Activated T-helper 9 cell treated with anti-CD3 and anti-CD28 coated beads, Interleukin-2, amount 50 U/mL, for 16 hours (primary cell): ENCODE measurements at regions not wholly inside any gene's neighbourhood (a gene's known extent, or its start where the extent isn't known, plus 50 kb on each side); places are given as distances from the start of the nearest gene placed in this dataset.
"Not testable (repeated sequence)": the region's sequence is repeated elsewhere in the genome, so short reads cannot be mapped to it uniquely, and the experiment has no call there.

Experiments used
- DNase-seq: peaks from one replicate; pipeline ENCODE4 v3.0.0-alpha.2; 2020; ENCODE audit warnings: low read depth

DNA sequence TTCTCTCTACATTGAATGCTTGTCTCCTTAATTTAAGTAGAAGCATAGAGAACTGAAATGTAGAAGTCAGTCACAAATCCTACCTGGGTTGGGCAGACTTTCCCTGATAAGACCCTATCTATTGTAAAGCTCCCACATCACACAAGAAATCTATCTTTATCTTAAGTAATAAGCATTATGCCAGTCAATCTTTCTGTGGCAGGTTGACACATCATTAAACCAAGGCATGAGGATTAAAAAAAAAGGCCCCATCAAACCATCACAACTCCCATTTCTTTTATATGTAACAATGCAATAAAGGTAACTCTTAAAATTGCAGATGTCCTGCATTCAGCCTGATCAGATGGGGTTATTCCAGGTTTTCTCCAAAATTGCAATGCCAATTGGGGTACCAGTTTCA, 311.8 kb downstream of the TOX3 start:
- DNase-seq, result no peak

DNA sequence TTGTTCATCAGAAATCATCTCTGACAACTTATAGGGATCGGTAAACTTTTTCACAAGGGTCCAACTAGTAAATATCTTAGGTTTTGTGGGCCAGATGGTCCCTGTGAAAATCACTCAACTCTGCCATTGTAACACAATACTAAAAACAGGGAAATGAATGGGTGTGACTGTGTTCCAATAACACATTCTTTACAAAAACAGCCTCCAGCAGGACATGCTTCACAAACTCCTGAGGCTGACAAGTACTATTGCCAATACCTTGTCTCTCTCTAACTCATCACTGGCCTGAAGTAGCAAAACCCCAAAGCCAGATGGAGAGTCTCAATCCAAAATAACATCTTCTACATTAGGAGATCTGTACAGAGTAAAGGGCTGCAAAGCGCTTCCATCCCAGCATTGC, 312.3 kb downstream of the TOX3 start:
- no peak for DNase-seq

DNA sequence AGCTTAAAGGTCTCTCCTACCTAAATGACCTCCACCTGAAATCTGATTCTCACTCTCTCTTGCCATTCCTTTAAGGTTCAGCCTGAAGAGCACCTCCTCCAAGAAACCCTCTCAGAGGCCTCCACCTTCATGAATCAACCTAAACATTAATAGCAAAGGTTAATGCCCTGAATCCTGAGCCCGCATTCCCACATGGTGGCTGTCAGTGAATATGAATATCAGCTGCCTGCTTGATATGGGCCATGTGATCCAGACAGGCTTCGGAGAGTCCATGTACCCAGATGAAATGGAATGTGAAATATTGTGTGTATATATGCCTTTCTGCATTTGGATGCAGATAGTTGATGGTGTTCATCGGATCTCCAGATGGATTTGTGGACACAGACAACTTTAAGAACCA, 317.5 kb downstream of the TOX3 start:
- DNase-seq, result no peak

DNA sequence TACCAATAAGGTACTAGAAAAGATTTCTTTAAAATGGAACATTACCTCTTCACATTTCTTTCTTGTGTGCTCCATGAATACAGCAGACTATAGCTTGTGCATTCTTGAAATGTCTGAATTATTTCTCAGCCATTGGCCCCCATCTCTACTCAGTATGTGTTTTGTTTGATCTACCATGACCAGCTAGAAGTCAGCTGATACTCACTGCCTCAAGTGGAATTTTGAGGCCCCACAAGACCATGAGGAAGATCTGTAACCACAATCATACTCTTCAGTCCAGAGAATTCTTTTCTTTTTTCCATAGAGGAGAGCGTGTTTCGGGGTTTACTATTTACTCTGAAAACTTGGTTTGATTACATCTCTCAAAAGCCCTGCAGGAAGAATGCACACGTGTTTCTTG, 319.1 kb downstream of the TOX3 start:
- DNase-seq, result no peak

DNA sequence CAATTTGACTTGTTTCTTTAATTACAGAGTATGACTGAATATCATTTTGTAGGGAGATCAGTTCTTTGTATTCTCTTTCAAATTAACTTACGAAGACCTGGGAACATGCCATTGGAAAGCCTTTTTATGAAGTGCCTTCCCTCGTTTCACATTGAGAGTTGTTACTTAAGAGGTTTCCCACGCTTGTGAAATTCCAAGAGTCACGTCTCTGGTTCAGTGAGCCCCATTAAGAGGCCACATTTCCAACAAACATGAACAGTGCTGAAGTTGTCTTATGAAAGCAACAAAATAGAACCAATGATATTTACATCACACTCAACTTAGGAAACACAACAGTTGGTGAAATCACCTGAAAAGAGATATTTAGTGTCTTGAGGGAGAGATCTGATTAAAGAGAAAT, 334.1 kb downstream of the TOX3 start:
- DNase-seq, result no peak

DNA sequence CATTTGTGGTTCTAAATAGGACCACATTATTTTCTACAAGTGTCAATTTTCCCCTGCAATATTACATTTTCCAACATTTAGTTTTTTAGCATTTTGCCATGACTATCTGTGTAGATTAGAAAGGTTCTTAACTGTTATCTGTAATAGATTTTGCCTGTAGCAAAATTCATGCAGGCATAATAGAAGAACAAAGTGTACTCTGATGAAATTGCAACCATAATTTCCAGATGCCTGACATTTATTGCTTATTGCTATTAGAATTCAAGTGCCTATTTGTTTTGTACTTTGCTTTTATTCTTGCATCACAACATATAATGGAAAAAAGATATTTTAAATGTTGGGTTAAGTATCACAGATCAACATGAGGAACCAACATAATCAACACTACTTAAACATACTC, 337.7 kb downstream of the TOX3 start:
- no peak for DNase-seq

DNA sequence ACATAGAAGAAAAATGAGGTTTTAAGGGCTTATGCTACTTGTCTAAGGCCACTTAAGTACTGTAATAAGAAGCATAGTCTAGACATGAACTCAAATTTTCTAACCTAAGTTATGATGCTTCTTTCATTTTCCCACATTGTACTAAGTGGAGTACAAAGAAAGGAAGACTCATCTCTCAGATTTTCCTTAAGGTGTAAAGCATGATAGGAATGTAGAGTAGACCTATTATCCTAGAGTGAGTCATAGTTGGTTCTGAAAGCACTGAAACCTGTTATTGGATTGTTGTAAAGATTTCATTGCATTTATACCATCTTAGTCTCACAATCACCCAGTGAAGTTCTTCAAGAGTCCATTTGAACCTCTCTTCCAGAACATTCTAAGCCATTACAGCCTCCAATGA, 343.8 kb downstream of the TOX3 start:
- no peak for DNase-seq

DNA sequence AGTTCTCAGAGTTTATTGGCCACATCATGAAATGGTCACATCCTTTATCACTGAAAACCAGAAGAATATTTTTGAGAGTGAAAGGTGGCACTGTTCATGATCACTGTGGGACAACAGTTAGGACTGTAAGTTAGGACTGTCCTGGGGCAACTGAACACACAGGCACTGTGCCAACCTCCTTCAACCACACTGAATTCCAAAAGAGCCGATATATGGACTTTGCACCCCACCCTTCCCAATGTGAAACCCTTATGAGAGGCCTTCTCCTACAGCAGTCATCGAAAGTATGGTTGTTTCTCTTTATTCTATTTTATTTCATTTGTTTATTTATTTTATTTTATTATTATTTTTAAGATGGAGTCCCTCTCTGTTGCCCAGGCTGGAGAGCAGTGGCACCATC, 353.5 kb downstream of the TOX3 start:
- no peak for DNase-seq

DNA sequence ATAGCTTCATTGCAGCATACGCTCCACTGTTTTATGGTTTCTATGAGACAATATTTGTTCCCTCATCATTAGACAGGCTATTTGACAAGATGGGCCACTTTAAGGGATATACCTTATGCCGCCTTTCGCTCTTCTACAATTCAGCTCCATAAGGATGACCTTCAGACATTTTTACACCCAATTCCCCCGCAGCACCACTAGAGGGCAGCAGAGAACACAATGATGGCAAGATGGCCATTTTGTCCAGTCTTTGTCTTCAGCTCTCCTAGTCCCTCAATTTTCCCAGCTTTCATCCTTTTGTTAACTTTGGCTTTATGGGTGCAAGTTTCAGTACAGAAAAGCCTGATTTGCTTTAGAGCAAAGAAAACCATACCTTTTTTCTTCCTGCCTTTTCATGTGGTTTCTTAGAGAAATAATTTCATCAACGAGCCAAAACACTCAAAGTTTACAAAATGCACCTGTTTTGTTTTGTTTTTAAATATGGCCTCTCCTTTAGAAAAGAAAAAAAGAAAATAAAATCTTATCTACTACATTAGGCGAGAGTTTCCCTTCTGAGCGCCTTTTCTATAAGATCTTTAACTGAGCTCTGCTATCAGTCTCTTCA, 355.3 kb downstream of the TOX3 start:
- peak; percentile 10 for DNase-seq

DNA sequence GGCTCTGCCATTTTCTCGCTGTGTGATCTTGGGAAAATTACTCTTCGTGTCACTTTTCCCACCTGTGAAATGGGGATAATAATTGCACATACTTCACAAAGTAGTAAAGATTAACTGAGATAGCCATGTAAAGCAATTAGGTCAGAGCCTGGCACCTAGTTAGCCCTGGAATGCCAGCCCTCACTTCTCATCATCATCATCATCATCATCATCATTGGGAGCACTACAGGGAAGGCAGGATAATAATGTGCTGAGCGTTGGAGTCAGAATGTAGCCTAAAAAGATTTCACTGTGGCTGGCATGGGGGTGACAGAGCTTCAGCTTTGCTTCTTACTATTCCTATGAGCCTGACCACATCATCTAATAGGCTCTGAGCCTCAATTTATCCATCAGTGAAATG, 362.6 kb downstream of the TOX3 start:
- DNase-seq, result no peak

DNA sequence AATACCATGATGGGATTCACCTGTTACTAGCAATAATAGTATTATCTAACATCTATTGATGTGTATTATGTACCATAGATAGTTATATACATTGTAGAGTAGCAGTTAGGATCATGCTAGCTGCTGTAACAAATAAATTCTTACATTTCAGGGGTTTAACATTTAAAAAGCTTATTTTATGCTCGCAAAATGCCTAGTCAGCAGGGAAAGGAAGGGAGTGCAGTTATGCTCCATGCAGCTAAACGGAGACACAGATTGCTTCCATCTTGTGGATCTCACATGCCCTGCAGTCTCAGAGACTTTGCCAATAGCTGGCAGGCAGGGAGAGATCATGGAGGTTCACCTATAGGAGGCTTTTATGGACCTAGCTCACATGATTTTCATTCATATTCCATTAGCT, 364.1 kb downstream of the TOX3 start:
- no peak for DNase-seq

DNA sequence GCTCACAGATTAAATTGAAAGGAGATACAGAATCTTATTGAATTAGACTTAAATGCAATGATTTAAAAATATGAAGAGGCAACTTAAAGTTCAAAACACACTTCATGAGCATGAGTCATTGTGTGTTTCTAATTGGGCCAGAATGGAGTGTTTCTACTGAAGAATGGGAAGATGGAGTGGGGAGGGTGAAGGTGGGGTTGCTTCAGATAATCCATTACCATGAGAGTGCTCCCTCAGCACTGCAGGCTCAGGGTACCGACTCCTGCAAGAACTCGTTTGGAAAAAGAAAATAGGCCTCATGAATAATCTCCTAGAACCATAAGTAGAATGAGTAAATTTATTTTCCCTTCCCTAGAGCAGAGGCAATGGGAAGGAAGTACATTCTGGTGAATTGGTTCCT, 372.8 kb downstream of the TOX3 start:
- DNase-seq, result no peak

DNA sequence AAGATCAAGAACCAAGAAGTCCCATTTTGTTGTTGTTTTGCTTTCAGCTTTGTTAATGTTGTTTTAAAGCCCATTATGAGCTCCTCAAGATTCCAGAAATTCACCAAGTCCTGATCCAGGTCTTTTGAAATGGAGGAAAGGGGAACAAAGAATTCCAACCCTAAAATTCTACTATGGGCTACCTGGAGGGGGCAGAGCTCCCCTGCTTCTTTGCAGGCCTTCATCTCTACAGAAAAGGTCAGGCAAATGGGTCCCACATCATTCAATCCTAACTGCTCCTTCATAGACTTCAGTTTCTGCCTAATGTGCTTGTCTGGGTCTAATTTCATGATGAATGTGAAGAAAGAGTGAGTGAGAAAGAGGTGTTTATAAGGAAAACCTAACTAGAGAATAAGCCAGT, 375.5 kb downstream of the TOX3 start:
- no peak for DNase-seq

DNA sequence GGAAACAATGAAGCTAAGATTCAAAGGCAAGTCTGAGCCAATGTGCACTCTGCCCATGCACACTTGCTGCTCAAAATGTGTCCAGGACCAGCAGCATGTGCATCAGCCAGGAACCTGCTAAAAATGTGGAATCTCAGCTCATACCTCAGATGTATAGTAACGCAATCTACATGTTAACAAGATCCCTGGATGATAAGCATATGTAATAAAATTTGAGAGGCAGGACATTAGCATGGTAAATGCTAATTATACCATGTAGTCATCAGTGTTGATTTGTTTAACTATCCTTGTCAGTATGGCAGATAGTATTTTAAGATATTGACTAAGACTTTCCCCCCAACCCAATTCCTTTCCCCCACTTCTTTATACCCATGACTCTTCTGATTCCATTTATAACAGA, 379.6 kb downstream of the TOX3 start:
- DNase-seq, result no peak

DNA sequence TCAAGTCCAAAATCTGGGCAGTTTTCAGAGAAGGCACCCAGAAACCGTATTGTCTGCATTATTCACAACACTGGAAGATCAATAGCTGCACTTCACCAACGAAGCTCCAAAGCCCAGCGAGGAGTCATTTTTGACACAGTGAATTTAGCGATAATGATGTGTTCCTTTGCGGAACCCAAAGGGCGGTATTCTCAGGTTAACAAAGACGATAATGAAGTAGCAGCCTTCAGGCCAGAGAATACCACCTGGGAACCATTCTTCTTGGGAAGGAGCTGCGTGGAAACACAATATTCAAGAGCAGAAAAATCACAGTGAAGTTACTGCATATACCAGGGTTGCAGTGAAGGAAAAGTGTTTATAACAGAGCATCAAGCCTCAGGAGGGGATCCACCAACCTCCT, 381.0 kb downstream of the TOX3 start:
- DNase-seq, result no peak

DNA sequence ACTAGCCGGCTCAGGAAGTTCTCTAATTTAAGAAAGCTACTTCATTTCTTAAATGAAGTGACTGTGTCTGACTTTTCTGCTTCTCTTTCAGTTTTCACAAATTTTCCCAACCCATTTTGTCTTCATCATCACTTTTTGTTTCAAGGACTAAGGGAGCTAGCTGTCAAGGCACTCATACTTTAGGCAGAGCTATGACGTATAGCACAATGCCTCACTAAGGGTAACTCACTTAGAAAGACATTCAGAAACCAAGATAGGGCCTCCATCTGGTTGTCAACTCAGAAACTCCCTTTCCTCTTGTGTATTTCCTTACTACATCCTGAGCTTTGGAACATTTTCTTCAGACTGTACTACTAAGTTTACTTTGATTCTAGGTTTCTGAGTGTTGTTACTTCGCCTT, 397.9 kb downstream of the TOX3 start:
- DNase-seq, result no peak

DNA sequence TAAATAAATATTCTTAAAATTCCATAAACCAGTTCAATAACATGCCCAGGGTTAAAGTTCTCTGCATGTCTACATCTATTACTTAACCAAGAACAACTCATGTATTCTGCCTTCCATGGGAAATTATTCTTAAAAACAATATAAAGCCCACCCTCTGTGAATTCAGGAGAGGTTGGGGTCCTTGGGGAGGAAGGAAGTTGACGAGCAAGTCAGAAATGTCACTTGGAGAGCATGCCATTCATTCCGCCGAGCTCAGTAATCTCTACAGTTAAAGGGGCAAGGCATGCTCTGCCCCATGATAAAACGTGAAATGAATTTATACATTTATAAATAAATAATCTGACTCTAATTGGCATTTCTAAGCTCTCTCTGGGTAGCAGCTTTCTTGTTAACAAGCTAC, 405.1 kb downstream of the TOX3 start:
- no peak for DNase-seq

DNA sequence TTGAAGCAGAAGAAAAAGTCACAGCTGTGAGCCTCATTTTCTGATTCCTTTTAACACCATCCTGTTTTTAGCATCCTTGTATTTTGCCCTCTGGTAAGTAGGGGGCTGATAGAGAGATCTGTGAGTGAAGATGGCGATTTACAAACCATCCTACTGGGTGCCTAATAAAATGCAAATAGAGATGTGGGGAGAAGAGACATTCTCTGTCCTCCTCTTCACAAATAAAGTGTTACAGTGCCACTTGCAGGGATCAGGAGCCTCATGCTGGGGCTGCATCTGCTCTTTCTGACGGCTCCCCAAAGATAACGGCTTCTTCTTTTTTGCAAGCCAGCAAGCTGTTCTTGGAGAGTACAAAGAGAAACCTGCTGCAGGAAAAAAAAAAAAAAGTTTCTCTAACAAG, 418.6 kb downstream of the TOX3 start:
- DNase-seq, result no peak

DNA sequence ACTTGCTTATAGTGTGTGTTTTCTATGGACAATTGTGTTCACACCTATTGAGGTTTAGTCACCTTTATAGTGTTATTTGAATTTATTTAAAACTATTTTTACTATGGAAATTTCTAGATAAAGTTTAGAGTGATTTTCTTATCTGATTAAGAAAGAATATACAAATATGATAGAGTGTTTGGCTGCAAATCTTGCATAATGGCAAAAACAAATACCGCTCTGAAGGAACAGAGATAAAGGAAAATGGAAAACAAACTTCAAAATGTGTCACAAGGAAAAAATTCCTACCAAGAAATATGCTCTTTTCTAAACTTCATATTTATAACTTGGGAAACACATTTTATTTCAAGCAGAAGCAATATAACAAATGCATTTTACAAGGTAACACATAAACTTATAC, 423.1 kb downstream of the TOX3 start:
- DNase-seq, result no peak

DNA sequence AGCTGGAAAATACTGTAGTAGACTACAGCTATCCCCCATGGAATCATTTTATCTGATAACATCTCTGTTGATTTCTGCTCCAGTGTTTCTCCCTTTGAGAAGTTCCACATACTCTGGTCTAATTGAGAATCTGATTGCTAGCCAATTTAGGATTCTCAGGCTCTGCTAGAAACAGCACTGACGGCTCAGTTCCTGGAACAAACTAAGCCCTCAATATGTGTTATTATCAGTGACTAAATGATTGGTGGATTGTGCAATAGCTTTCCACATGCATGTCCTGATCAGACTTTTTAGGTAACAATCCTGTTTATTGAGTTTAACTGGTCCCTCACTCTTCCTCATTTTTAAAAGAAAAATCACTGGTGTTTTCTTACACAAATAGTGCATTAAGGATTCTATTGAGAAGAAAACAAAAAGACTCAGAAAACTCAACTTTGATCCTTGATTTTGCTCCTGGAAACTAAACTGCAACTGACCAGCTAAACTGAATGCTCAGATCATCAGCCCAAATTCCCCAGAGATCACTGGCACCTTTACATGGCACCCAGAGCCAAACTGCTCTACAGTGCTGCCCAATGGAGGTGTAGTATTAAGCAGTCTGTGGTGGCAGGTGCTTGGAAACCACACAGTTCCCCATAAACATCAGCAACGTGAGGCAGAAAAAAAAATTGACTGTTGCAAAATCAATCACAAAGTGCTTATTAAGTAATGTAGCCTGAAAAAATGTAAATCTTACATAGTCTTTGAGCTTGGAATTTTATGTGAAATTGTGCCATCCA, 423.7 kb downstream of the TOX3 start:
- no peak for DNase-seq

DNA sequence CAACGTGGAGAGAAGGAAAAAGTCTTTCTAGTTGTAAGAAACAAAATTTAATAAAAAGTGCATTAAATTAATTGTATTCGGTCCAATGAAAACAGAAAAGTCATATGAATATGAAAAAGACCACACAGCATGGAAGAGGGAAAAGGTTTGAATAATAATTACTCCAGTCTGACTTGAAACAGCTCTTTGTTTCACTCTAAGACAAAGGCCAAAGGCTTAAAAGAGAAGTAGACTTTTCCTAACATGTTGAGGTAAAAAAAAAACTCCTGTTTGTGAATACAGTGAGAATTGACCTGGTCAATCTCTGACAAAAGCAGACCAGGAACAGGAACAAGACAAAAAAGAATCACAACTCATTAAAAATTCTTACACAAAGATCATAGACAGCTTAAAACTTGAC, 429.8 kb downstream of the TOX3 start:
- DNase-seq, result no peak

DNA sequence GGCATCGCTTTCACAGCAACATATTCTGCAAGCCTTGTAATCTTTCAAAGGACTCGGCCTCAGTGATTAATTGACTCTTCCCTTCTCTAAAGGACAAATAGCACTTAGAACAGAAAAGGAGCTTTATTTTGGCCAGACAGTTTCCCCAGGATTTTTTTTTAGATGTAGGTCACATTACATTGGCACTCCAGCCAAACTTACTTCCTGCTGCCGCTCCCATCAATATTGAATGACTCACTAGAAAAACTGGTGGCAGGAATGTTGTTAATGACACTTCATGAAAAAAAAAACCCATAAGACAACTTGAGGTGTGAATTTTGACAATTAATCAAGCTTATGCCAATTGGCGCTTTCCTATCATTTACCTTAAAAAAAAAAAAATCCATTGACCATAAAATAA, 432.6 kb downstream of the TOX3 start:
- no peak for DNase-seq

DNA sequence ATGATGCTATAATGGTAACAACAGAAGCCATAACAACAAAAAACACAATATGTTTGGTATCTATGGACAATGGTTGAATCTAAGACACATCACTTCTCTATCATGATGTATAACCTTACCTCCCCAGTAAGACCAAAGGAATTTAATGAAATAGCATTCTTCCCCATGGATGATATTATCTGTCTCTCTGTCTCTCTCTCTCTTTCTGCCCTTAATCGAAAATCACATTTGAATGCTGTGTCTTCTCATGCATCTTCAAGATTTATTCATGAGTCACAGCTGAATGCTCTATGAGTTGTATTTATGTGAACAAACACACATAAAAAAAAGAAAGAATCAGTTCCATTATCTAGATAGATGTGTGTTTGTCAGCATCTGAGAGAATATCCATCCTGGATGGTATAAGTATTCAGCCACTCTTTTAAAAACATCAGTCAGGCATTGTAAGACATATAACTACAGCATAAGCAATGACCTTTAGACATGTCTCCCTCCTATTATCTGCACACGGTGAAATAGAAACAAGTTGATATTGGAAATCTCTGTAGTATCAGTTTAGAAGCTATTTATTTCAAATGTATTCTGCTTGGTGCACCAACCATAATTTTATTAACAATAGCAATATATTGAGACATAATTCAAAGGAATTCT, 433.3 kb downstream of the TOX3 start:
- no peak for DNase-seq

DNA sequence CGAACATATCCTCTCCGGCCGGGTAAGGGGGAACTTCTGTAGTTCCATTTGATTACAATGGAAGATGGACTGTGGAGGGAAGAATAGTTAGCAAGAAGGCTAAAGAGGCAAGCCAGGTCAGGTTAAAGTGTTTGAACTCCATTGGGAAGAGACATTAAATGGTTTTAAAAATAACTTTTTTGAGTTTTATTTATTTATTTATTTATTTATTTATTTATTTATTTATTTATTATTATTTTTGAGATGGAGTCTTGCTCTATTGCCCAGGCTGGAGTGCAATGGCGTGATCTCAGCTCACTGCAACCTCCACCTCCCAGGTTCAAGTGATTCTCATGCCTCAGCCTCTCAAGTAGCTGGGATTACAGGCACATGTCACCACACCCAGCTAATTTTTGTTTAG, 441.9 kb downstream of the TOX3 start:
- DNase-seq, result not testable (repeated sequence)
